GM23338 (cell line): ENCODE measurements at regions not wholly inside any gene's neighbourhood (a gene's known extent, or its start where the extent isn't known, plus 50 kb on each side); places are given as distances from the start of the nearest gene placed in this dataset.
A peak's percentile ranks its signal among the peaks of the same experiment; 100 is the strongest.

ENCODE experiments used
- ATAC-seq: fragments of 200-7000 bp; cut with Tn5 transposase; 3 replicates; pipeline ENCODE4 v1.9.1; 2020
- DNase-seq: peaks from one replicate; pipeline ENCODE4 v3.0.0-alpha.2; 2015; ENCODE audit warnings: low spot score
- H2AFZ ChIP-seq: fragments of 200-600 bp; sonication (generic); 2 replicates; pipeline ENCODE4 v1.8.0; 2016; ENCODE audit warnings: antibody characterized with exemption, mild to moderate bottlenecking, moderate library complexity
- H3F3A ChIP-seq: fragments of 200-600 bp; sonication (generic); replicated peaks from 2 replicates; pipeline ENCODE4 v1.8.0; 2017; ENCODE audit warnings: antibody characterized with exemption, mixed run types, low read depth
- H3K27ac ChIP-seq: fragments of 200-600 bp; sonication (generic); 2 replicates; pipeline ENCODE4 v1.6.1; 2016; ENCODE audit warnings: low read depth
- H3K27me3 ChIP-seq: fragments of 200-600 bp; sonication (generic); 2 replicates; pipeline ENCODE4 v1.8.0; 2016; ENCODE audit warnings: mild to moderate bottlenecking, mixed run types, moderate library complexity; ENCODE audit not compliant: insufficient read depth
- H3K36me3 ChIP-seq: fragments of 200-600 bp; sonication (generic); 2 replicates; pipeline ENCODE4 v1.8.0; 2016; ENCODE audit warnings: mild to moderate bottlenecking; ENCODE audit not compliant: insufficient read depth
- H3K4me1 ChIP-seq: fragments of 200-600 bp; sonication (generic); 2 replicates; pipeline ENCODE4 v1.8.0; 2016; ENCODE audit warnings: mild to moderate bottlenecking, moderate library complexity; ENCODE audit not compliant: insufficient read depth
- H3K4me2 ChIP-seq: fragments of 200-600 bp; sonication (generic); 2 replicates; pipeline ENCODE4 v1.7.1; 2017; ENCODE audit warnings: mixed run types
- H3K4me3 ChIP-seq: fragments of 200-600 bp; sonication (generic); 2 replicates; pipeline ENCODE4 v1.6.1; 2016; ENCODE audit warnings: mixed run types
- H3K79me2 ChIP-seq: fragments of 200-600 bp; sonication (generic); replicated peaks from 2 replicates; pipeline ENCODE4 v1.8.0; 2017; ENCODE audit warnings: mild to moderate bottlenecking; ENCODE audit not compliant: insufficient read depth
- H3K9me2 ChIP-seq: fragments of 200-600 bp; sonication (generic); 2 replicates; pipeline ENCODE4 v1.8.0; 2017; ENCODE audit not compliant: insufficient read depth
- H4K20me1 ChIP-seq: fragments of 200-600 bp; sonication (generic); replicated peaks from 2 replicates; pipeline ENCODE4 v1.8.0; 2017; ENCODE audit warnings: mild to moderate bottlenecking; ENCODE audit not compliant: insufficient read depth
- H3K27ac Mint-ChIP-seq: 2 replicates; pipeline ENCODE4 v1.8.0; 2020; ENCODE audit warnings: inconsistent platforms, mild to moderate bottlenecking, moderate library complexity, mixed read lengths
- H3K27me3 Mint-ChIP-seq: 3 replicates; pipeline ENCODE4 v1.8.0; 2022; ENCODE audit warnings: low read depth, mild to moderate bottlenecking, moderate library complexity, mixed read lengths, inconsistent platforms; ENCODE audit not compliant: insufficient read depth, poor library complexity
- H3K36me3 Mint-ChIP-seq: 3 replicates; pipeline ENCODE4 v1.8.0; 2021; ENCODE audit warnings: low read depth, mild to moderate bottlenecking, inconsistent platforms, moderate library complexity, mixed read lengths
- H3K4me1 Mint-ChIP-seq: 3 replicates; pipeline ENCODE4 v1.8.0; 2020; ENCODE audit warnings: mild to moderate bottlenecking, inconsistent platforms, mixed read lengths
- H3K4me3 Mint-ChIP-seq: 3 replicates; pipeline ENCODE4 v1.8.0; 2021; ENCODE audit warnings: moderate library complexity, mild to moderate bottlenecking, inconsistent platforms, mixed read lengths
- H3K9me3 Mint-ChIP-seq: 3 replicates; pipeline ENCODE4 v1.8.0; 2020; ENCODE audit warnings: moderate library complexity, mild to moderate bottlenecking, inconsistent platforms, mixed read lengths
- CREB1 ChIP-seq: fragments of 250-450 bp; sonication (Bioruptor Pico); IDR thresholded peaks from 2 replicates; pipeline ENCODE4 v1.5.0; 2020; ENCODE audit warnings: low read depth, mild to moderate bottlenecking, moderate library complexity
- CTCF ChIP-seq, 2 experiments: fragments of 200-600 bp in 1 of 2; sonication (generic) in 1 of 2; conservative IDR thresholded peaks; 2 replicates each; pipeline versions ENCODE4 v1.5.1 to v1.6.1; 2016 to 2017; ENCODE audit warnings: antibody characterized with exemption in 2 of 2, low read depth in 2 of 2, mild to moderate bottlenecking in 2 of 2, moderate library complexity in 1 of 2
- EZH2 ChIP-seq: fragments of 200-600 bp; sonication (generic); IDR thresholded peaks from one replicate; pipeline ENCODE4 v1.8.0; 2017; ENCODE audit warnings: antibody characterized with exemption, mild to moderate bottlenecking, low read depth; ENCODE audit not compliant: unreplicated experiment
- EZH2phosphoT487 ChIP-seq: fragments of 200-600 bp; sonication (generic); IDR thresholded peaks from one replicate; pipeline ENCODE4 v1.8.1; 2018; ENCODE audit warnings: antibody characterized with exemption; ENCODE audit not compliant: unreplicated experiment
- NANOG ChIP-seq: IDR thresholded peaks from 2 replicates; pipeline ENCODE4 v1.6.1; 2016; ENCODE audit warnings: antibody characterized with exemption, borderline replicate concordance
- POLR2AphosphoS5 ChIP-seq: IDR thresholded peaks from 2 replicates; pipeline ENCODE4 v1.6.1; 2016; ENCODE audit warnings: antibody characterized with exemption, low read depth
- REST ChIP-seq: IDR thresholded peaks from one replicate; pipeline ENCODE4 v1.6.1; 2018; ENCODE audit warnings: antibody characterized with exemption; ENCODE audit not compliant: unreplicated experiment
- STAT1 ChIP-seq: IDR thresholded peaks from one replicate; pipeline ENCODE4 v1.6.1; 2016; ENCODE audit warnings: antibody characterized with exemption; ENCODE audit not compliant: unreplicated experiment
- ZNF114 ChIP-seq: fragments of 250-450 bp; sonication (Bioruptor Pico); IDR thresholded peaks from 2 replicates; pipeline ENCODE4 v1.5.0; 2020; ENCODE audit warnings: mild to moderate bottlenecking, moderate library complexity
- ZNF331 ChIP-seq: fragments of 250-450 bp; sonication (Bioruptor Pico); IDR thresholded peaks from 2 replicates; pipeline ENCODE4 v1.5.0; 2020; ENCODE audit warnings: low read depth, mild to moderate bottlenecking, moderate library complexity
- TF ChIP-seq, protein P1 (sequence below): IDR thresholded peaks from 2 replicates; pipeline ENCODE4 v1.6.1; 2016; ENCODE audit warnings: antibody characterized with exemption

DNA sequence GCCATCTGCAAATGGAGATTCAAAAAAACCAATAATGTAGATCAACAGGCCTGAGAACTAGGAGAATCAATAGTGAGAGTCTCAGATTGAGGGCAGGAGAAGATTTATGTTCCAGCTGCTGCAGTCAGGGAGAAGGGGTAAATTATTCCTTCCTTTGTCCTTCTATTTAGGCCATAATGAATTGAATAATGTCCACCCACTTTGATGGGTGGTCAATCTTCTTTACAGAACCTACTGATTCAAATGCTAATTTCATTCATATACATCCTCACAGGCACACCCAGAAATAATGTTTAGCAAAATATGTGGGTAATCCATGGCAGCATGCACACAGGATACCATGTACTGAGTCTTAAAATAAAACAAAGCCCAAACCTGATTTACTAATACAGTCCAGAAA is 695.3 kb upstream of the REG3G start:
- no peaks in the 10 kb centered on the region for H3K79me2 ChIP-seq
- H3K4me1 ChIP-seq, result peaks cover 10% of the 10 kb centered on the region
- no peaks in the 10 kb centered on the region for H3F3A ChIP-seq
- H3K4me3 ChIP-seq, result no peak overlapping the region
- no peaks in the 10 kb centered on the region; the same call in 2 of the 3 replicates for H3K9me3 Mint-ChIP-seq
- H3K36me3 ChIP-seq, result no peaks in the 10 kb centered on the region
- 0 out of 2 replicates have a peak, but pooled peaks cover 3% of the 10 kb centered on the region for H3K9me2 ChIP-seq
- ATAC-seq, result no peak
- no peaks in the 10 kb centered on the region; the same call in 2 of the 3 replicates for H3K36me3 Mint-ChIP-seq
- H2AFZ ChIP-seq, result no peak overlapping the region
- no peak overlapping the region for H3K4me3 Mint-ChIP-seq
- no peak for DNase-seq
- peak overlapping the region; percentile 55; the same call in 1 of the 2 replicates for H3K27ac Mint-ChIP-seq
- no peaks in the 10 kb centered on the region for H4K20me1 ChIP-seq
- H3K4me2 ChIP-seq, result 0 out of 2 replicates have a peak overlapping the region, but pooled peaks have one; percentile 4
- no peaks in the 10 kb centered on the region for H3K27me3 ChIP-seq
- peak; percentile 17; the same call in 1 of the 2 replicates for TF ChIP-seq NANOG
- no peak for TF ChIP-seq POLR2AphosphoS5
- H3K27me3 Mint-ChIP-seq, result no peaks in the 10 kb centered on the region
- no peak overlapping the region for H3K27ac ChIP-seq
- peaks cover 8% of the 10 kb centered on the region; the same call in 2 of the 3 replicates for H3K4me1 Mint-ChIP-seq

DNA sequence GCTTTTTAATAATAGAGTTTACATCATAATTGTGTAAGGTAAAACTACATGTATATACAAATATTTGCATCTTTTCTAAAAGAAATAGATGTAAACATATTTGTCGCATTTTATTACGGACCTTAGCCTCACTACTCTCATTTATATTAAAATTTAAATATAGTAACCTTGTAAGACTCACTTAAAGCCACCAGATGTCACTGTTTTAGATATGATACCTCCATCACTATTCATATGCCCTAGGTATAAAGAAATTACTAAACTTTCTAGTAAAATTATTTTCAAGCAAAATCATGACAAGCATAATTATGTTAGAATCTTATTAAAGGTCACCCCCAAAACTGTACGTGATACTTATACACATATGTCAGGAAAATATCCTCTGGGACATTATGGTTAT is 674.3 kb upstream of the REG3G start:
- Mint-ChIP-seq H3K4me3 (no peak overlapping the region), H3K9me3 (no peaks in the 10 kb centered on the region), H3K4me1 (peaks cover 5% of the 10 kb centered on the region; the same call in 2 of the 3 replicates), H3K27me3 (no peaks in the 10 kb centered on the region), H3K27ac (no peak overlapping the region), H3K36me3 (no peaks in the 10 kb centered on the region)
- H4K20me1 ChIP-seq, result no peaks in the 10 kb centered on the region
- H3K27ac ChIP-seq, result no peak overlapping the region
- no peaks in the 10 kb centered on the region for H3K27me3 ChIP-seq
- H3K4me3 ChIP-seq, result no peak overlapping the region
- H3K36me3 ChIP-seq, result no peaks in the 10 kb centered on the region
- H3K4me1 ChIP-seq, result no peaks in the 10 kb centered on the region; the same call in 1 of the 2 replicates
- DNase-seq (peak; percentile 33), ATAC-seq (no peak)
- no peaks in the 10 kb centered on the region for H3F3A ChIP-seq
- H3K79me2 ChIP-seq, result no peaks in the 10 kb centered on the region
- H2AFZ ChIP-seq, result no peak overlapping the region
- H3K9me2 ChIP-seq, result no peaks in the 10 kb centered on the region
- no peak for TF ChIP-seq REST
- peak in 1 of 2 experiments; percentile 66; a peak in 3 of 4 replicates for TF ChIP-seq CTCF (conservative IDR thresholded peaks at IDR 0.05; ENCODE audit: low read depth in 2 of 2)
- no peak overlapping the region for H3K4me2 ChIP-seq

GRCh38 chr2:78353168-78353567 is 672.3 kb upstream of the REG3G start:
- H3K36me3 Mint-ChIP-seq, result no peaks in the 10 kb centered on the region
- Histone ChIP-seq H3F3A (no peaks in the 10 kb centered on the region), H4K20me1 (no peaks in the 10 kb centered on the region), H3K4me2 (no peak overlapping the region), H2AFZ (0 out of 2 replicates have a peak overlapping the region, but pooled peaks have one; percentile 8), H3K36me3 (no peaks in the 10 kb centered on the region), H3K4me3 (no peak overlapping the region), H3K27me3 (no peaks in the 10 kb centered on the region), H3K4me1 (no peaks in the 10 kb centered on the region; the same call in 1 of the 2 replicates), H3K79me2 (no peaks in the 10 kb centered on the region), H3K9me2 (no peaks in the 10 kb centered on the region), H3K27ac (no peak overlapping the region)
- no peaks in the 10 kb centered on the region for H3K27me3 Mint-ChIP-seq
- no peak overlapping the region for H3K27ac Mint-ChIP-seq
- no peaks in the 10 kb centered on the region for H3K9me3 Mint-ChIP-seq
- H3K4me1 Mint-ChIP-seq, result peaks cover 8% of the 10 kb centered on the region
- no peak overlapping the region for H3K4me3 Mint-ChIP-seq
- DNase-seq, result no peak
- ATAC-seq, result no peak
- TF ChIP-seq ZNF331 (no peak), STAT1 (no peak), POLR2AphosphoS5 (no peak), EZH2phosphoT487 (no peak), ZNF114 (no peak), NANOG (no peak), CREB1 (CRISPR knock-in tag) (no peak), CTCF (conservative IDR thresholded peaks at IDR 0.05; ENCODE audit: low read depth in 2 of 2) (no peak), EZH2 (no peak)
- TF ChIP-seq, protein P1, sequence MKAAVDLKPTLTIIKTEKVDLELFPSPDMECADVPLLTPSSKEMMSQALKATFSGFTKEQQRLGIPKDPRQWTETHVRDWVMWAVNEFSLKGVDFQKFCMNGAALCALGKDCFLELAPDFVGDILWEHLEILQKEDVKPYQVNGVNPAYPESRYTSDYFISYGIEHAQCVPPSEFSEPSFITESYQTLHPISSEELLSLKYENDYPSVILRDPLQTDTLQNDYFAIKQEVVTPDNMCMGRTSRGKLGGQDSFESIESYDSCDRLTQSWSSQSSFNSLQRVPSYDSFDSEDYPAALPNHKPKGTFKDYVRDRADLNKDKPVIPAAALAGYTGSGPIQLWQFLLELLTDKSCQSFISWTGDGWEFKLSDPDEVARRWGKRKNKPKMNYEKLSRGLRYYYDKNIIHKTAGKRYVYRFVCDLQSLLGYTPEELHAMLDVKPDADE, result no peak
